ENCODE measurements at regions not wholly inside any gene's neighbourhood (a gene's known extent, or its start where the extent isn't known, plus 50 kb on each side); places are given as distances from the start of the nearest gene placed in this dataset.

DNA sequence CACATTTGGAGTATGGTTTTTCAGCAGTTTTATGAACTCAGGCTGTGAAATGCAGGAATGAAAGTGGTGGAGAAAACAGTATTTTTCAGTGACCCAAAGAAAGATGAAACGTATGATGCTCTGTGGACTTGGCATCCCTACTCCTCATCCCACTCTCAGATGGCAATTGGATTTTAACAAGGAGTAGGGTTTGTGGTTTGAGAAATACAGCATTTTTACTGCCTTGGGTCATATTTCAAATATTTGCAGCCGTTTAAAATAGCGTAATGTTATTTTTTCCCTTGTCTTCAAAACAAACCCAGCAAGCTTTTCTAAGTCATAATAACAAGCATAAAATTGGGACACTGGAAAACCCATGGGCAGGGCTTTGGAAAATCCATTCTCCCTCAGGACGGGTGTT, 117.2 kb upstream of the LRIG1 start:
- CTCF ChIA-PET, result no interaction called here
- Histone ChIP-seq H3K27me3 (replicated peaks; ENCODE audit: insufficient read depth, low read depth, low read length, poor library complexity) (no peaks in the 10 kb centered on the region), H3K9me3 (ENCODE audit: low read depth, low read length, poor library complexity, severe bottlenecking) (no peaks in the 10 kb centered on the region), H3K27ac (ENCODE audit: low read depth, low read length, poor library complexity, severe bottlenecking) (no peak overlapping the region), H3K4me1 (ENCODE audit: insufficient read depth, low read length, poor library complexity, severe bottlenecking) (no peaks in the 10 kb centered on the region), H3K36me3 (ENCODE audit: insufficient read depth, low read length, poor library complexity, severe bottlenecking) (no peaks in the 10 kb centered on the region), H3K4me3 (ENCODE audit: low read depth, low read length, poor library complexity, severe bottlenecking) (no peak overlapping the region)
- TF ChIP-seq, protein P1, sequence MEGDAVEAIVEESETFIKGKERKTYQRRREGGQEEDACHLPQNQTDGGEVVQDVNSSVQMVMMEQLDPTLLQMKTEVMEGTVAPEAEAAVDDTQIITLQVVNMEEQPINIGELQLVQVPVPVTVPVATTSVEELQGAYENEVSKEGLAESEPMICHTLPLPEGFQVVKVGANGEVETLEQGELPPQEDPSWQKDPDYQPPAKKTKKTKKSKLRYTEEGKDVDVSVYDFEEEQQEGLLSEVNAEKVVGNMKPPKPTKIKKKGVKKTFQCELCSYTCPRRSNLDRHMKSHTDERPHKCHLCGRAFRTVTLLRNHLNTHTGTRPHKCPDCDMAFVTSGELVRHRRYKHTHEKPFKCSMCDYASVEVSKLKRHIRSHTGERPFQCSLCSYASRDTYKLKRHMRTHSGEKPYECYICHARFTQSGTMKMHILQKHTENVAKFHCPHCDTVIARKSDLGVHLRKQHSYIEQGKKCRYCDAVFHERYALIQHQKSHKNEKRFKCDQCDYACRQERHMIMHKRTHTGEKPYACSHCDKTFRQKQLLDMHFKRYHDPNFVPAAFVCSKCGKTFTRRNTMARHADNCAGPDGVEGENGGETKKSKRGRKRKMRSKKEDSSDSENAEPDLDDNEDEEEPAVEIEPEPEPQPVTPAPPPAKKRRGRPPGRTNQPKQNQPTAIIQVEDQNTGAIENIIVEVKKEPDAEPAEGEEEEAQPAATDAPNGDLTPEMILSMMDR (conservative IDR thresholded peaks at IDR 0.05; ENCODE audit: low read depth, low read length), result no peak
- no peak for TF ChIP-seq EZH2 (IDR thresholded peaks at IDR 0.05; ENCODE audit: borderline replicate concordance, low read depth, low read length, poor library complexity, severe bottlenecking)
- intact Hi-C loops (cut with micrococcal nuclease; ENCODE audit: unreplicated experiment), result no loop called here
- no TSS peak for BruUV-seq (replicated peaks)
- DNase-seq (ENCODE audit: low spot score), result no peak
- POLR2A ChIA-PET (ENCODE audit: low non-redundant PET), result interaction anchor here (0.8 kb wide), 1 partner anchor 493 kb away, joined by 3 read pairs; no protein-coding TSS in a partner anchor

DNA sequence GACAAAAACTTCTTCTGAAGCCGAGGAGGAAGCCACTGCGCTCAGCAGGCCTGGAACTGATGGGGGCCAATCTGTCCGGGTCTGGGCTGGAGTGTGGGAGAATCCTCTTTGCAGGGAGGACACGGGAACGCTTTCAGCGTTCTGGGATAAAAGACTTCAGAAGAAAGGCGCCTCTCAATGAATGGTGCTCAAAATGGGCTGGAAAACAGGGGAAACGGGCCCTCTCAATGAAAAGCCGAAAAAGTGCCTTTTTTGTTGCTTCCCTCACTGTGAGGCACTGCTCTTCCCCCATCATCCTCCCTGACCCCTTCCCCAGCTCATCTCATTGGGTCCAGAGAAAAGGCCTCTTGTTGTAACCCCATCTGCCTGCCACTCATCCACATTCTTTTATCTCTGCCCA, 119.5 kb upstream of the LRIG1 start:
- no peak overlapping the region for H3K4me3 ChIP-seq (ENCODE audit: low read depth, low read length, poor library complexity, severe bottlenecking)
- POLR2A ChIA-PET (ENCODE audit: low non-redundant PET), result no interaction called here

GRCh38 chr3:66622756-66623457, 122.1 kb upstream of the LRIG1 start:
- POLR2A ChIA-PET (ENCODE audit: low non-redundant PET), result no interaction called here
- Histone ChIP-seq H3K27me3 (replicated peaks; ENCODE audit: insufficient read depth, low read depth, low read length, poor library complexity) (no peaks in the 10 kb centered on the region), H3K4me1 (ENCODE audit: insufficient read depth, low read length, poor library complexity, severe bottlenecking) (peaks cover 4% of the 10 kb centered on the region), H3K4me3 (ENCODE audit: low read depth, low read length, poor library complexity, severe bottlenecking) (no peak overlapping the region), H3K36me3 (ENCODE audit: insufficient read depth, low read length, poor library complexity, severe bottlenecking) (no peaks in the 10 kb centered on the region), H3K27ac (ENCODE audit: low read depth, low read length, poor library complexity, severe bottlenecking) (no peak overlapping the region), H3K9me3 (ENCODE audit: low read depth, low read length, poor library complexity, severe bottlenecking) (no peaks in the 10 kb centered on the region)
- intact Hi-C loops (cut with micrococcal nuclease; ENCODE audit: unreplicated experiment), result no loop called here
- no peak for DNase-seq (ENCODE audit: low spot score)
- CTCF ChIA-PET, result no interaction called here
- BruUV-seq (replicated peaks), result no TSS peak
- TF ChIP-seq EZH2 (IDR thresholded peaks at IDR 0.05; ENCODE audit: borderline replicate concordance, low read depth, low read length, poor library complexity, severe bottlenecking), result no peak
- TF ChIP-seq, protein P1 (conservative IDR thresholded peaks at IDR 0.05; ENCODE audit: low read depth, low read length), result no peak

More for the DNA sequence above, 119.5 kb upstream of the LRIG1 start:
- H3K4me1 ChIP-seq (ENCODE audit: insufficient read depth, low read length, poor library complexity, severe bottlenecking), result peaks cover 2% of the 10 kb centered on the region
- DNase-seq (ENCODE audit: low spot score), result no peak
- H3K27me3 ChIP-seq (replicated peaks; ENCODE audit: insufficient read depth, low read depth, low read length, poor library complexity), result no peaks in the 10 kb centered on the region
- no peaks in the 10 kb centered on the region for H3K9me3 ChIP-seq (ENCODE audit: low read depth, low read length, poor library complexity, severe bottlenecking)
- CTCF ChIA-PET, result no interaction called here
- no peak for TF ChIP-seq EZH2 (IDR thresholded peaks at IDR 0.05; ENCODE audit: borderline replicate concordance, low read depth, low read length, poor library complexity, severe bottlenecking)
- TF ChIP-seq, protein P1 (conservative IDR thresholded peaks at IDR 0.05; ENCODE audit: low read depth, low read length), result no peak
- no peak overlapping the region for H3K27ac ChIP-seq (ENCODE audit: low read depth, low read length, poor library complexity, severe bottlenecking)
- no peaks in the 10 kb centered on the region for H3K36me3 ChIP-seq (ENCODE audit: insufficient read depth, low read length, poor library complexity, severe bottlenecking)
- intact Hi-C loops (cut with micrococcal nuclease; ENCODE audit: unreplicated experiment), result no loop called here
- no TSS peak for BruUV-seq (replicated peaks)
